SK-N-SH (cell line): ENCODE measurements at regions not wholly inside any gene's neighbourhood (a gene's known extent, or its start where the extent isn't known, plus 50 kb on each side); places are given as distances from the start of the nearest gene placed in this dataset.

Source experiments
- EZH2phosphoT487 ChIP-seq: fragments of 200-600 bp; sonication (generic); IDR thresholded peaks from 2 replicates; pipeline ENCODE4 v1.6.1; 2017; ENCODE audit warnings: low read depth, mixed run types, mild to moderate bottlenecking, antibody characterized with exemption, moderate library complexity, borderline replicate concordance
- MXI1 ChIP-seq: IDR thresholded peaks from 2 replicates; pipeline ENCODE4 v1.6.1; 2012; ENCODE audit warnings: mild to moderate bottlenecking, low read depth, low read length, improper control_type of control experiment
- RAD21 ChIP-seq: IDR thresholded peaks from 2 replicates; pipeline ENCODE4 v1.6.1; 2012; ENCODE audit warnings: mild to moderate bottlenecking, low read length
- RFX5 ChIP-seq: IDR thresholded peaks from 2 replicates; pipeline ENCODE4 v1.6.1; 2012; ENCODE audit warnings: mild to moderate bottlenecking, improper control_type of control experiment, low read length
- SIN3A ChIP-seq: IDR thresholded peaks from 2 replicates; pipeline ENCODE4 v1.6.1; 2012; ENCODE audit warnings: low read depth, mild to moderate bottlenecking, low read length, moderate library complexity, borderline replicate concordance
- TCF12 ChIP-seq: IDR thresholded peaks from 2 replicates; pipeline ENCODE4 v1.4.0; 2012
- TF ChIP-seq, protein P1 (sequence below): fragments of 200-600 bp; sonication (generic); IDR thresholded peaks from 2 replicates; pipeline ENCODE4 v1.6.1; 2017; ENCODE audit warnings: antibody characterized with exemption, mild to moderate bottlenecking, moderate library complexity

DNA sequence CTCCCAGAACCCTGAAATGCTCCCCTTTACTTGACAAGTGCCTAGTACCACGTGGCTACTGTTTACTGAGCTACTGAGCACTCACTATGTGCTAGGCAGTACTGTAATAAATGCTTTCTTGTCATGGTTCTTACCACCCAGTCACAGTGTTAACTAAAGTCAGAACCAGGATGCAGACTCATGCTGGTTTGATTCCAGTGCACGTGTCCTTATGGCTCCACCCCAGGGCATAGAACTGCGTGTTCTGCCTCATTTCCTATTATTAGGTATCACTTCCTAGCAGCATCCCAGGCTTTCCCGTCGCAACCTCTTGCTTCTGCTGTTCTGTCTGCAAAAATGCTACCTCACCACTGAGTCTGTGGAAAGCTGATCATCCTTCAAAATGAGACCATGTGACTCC, 71.7 kb upstream of the DOCK1 start:
- TF ChIP-seq, protein P1, sequence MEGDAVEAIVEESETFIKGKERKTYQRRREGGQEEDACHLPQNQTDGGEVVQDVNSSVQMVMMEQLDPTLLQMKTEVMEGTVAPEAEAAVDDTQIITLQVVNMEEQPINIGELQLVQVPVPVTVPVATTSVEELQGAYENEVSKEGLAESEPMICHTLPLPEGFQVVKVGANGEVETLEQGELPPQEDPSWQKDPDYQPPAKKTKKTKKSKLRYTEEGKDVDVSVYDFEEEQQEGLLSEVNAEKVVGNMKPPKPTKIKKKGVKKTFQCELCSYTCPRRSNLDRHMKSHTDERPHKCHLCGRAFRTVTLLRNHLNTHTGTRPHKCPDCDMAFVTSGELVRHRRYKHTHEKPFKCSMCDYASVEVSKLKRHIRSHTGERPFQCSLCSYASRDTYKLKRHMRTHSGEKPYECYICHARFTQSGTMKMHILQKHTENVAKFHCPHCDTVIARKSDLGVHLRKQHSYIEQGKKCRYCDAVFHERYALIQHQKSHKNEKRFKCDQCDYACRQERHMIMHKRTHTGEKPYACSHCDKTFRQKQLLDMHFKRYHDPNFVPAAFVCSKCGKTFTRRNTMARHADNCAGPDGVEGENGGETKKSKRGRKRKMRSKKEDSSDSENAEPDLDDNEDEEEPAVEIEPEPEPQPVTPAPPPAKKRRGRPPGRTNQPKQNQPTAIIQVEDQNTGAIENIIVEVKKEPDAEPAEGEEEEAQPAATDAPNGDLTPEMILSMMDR = no peak
- TF ChIP-seq SIN3A (no peak), RAD21 (no peak), EZH2phosphoT487 (no peak), MXI1 (no peak), RFX5 (no peak), TCF12 (no peak)
